Medulla oblongata (tissue), 1 donor: ENCODE measurements at regions not wholly inside any gene's neighbourhood (a gene's known extent, or its start where the extent isn't known, plus 50 kb on each side); places are given as distances from the start of the nearest gene placed in this dataset.
"Not testable (repeated sequence)": the region's sequence is repeated elsewhere in the genome, so short reads cannot be mapped to it uniquely, and the experiment has no call there.

Source experiments
- DNase-seq: peaks from one replicate; pipeline ENCODE4 v3.0.0-alpha.2; 2015; ENCODE audit errors: extremely low spot score

GRCh38 chr12:83365317-83365716 lies 678.6 kb downstream of the TMTC2 start:
- no peak for DNase-seq

DNA sequence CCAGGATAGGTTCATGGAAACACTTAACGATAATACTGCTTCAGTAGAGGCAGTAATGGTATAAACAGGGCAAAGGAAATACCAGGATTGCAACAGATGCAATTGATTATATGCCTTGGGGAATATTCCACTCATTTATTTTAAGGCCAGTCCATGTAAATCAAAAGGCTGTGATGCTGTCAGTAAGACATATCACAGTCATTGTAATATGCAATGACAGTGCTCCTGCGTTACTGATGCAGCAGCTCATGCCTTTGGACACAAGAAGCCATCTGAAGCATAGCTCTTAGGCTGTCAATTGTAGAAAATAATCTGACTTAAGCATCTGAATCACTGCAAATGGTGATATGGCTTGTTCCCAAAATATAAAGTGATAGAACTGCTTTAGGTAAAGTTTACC lies 674.8 kb downstream of the TMTC2 start:
- DNase-seq: no peak

DNA sequence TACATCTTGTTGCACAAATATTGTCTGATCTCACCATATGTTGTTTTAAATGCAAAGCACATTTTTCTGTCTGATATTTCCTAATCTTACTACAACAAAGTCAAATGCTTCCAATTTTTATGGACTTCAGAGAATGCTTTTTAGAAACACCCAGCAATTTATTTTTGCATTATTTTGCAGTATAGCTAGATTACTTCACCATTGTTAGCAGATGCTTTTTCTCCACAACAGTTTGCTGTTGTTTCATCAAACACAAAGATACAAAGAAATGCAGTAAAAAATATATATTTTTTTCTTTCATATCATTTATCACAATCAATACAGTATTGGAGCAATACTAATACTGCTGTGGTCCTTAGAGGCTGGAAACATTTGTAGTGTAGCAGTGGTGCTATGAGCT lies 674.4 kb downstream of the TMTC2 start:
- DNase-seq: no peak

- DNase-seq: no peak
Measured at GRCh38 chr12:83349907-83350611, 663.4 kb downstream of the TMTC2 start.

GRCh38 chr12:83346333-83346732 lies 659.6 kb downstream of the TMTC2 start:
- DNase-seq: no peak

GRCh38 chr12:83343767-83344166 lies 657.1 kb downstream of the TMTC2 start:
- no peak for DNase-seq

GRCh38 chr12:83335748-83336147 lies 649.0 kb downstream of the TMTC2 start:
- no peak for DNase-seq

GRCh38 chr12:83326666-83327065 lies 640.0 kb downstream of the TMTC2 start:
- DNase-seq: no peak

- no peak for DNase-seq
Measured at GRCh38 chr12:83323866-83324265, 637.2 kb downstream of the TMTC2 start.

GRCh38 chr12:83322809-83323208 lies 636.1 kb downstream of the TMTC2 start:
- no peak for DNase-seq

DNA sequence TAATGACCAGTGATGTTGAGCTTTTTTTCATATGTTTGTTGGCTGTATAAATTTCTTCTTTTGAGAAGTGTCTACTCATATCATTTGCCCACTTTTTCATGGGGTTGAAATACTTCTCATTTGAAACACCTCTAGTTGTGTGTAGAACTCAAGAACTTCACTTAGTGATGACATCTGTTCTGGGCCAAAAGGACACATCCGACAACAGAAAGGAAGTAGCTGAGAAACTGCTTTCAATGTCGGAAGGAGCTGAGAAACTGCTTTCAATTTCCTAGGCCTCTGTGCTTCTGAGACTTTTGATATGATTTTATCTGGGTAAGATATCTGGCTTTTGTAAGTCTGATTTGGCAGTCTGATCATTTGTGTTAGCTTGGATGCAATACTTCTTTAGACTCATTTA lies 635.3 kb downstream of the TMTC2 start:
- DNase-seq: no peak

DNA sequence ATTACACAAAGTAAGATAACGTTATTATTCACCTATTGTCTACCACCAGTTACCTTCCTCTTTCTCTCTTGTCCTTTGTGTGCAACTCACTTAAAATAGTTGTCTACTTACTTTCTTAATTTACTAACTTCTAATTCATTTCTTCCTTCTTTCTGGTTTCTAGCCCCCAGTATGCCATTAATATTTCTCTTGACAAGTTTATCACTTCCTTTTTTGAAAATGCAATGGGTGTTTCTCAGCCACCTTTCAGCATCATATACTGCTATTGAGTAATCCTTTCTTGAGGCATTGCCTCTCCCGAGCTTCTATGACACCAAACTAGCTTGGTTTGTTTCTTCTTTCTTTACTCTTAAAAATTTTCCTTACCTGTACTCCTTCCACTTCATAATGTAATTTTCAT lies 633.6 kb downstream of the TMTC2 start:
- peak; percentile 27 for DNase-seq

DNA sequence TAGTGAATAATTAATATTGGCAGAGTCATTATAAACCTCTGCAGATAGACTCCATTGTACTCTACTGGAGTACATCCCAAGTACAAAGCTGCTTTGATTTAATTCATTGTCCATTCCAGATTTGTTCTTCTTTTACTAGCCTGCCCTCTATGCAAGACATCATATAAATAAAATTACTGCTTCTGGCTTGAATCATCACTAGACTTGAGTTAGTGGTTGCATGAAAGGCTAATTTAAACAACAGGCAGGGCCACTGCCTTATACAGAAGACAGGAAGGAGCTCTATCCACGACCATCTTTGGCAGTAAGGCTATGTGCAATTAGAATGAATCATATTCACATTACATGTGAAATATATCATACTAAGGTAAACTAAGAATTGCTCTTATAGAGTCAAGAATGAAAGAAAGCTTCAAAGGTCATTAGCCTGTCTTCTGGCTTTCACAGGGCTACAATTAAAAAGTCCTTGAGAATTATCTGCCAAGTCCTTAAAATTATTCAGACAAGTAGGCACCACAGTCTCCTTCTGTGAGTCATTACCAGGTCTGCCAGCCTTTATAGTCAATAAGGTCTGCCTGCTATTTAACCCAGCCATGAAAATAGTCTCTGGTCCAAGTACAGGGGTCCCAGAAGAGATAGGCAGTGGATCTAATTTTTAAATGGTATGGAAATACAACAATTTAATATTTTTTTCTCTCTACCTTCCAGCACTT lies 631.8 kb downstream of the TMTC2 start:
- peak; percentile 13 for DNase-seq

DNA sequence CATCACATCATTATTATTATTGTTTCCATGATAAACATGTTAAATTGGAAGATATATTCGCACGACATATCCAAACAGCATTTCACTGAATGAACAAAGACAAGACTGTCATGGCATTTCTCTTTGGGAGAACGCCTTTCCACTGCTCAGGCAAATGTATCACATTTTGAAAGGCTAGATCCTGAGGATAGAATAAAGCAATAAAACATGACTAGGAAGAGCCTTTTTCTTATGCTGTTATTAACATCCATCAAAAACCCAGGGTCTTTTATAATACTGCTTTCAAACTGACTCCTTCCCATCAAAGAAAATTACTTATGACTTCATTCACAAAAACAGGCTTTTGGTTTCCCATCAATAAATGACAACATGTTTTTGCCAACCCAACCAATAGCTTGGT lies 630.9 kb downstream of the TMTC2 start:
- DNase-seq: no peak

DNA sequence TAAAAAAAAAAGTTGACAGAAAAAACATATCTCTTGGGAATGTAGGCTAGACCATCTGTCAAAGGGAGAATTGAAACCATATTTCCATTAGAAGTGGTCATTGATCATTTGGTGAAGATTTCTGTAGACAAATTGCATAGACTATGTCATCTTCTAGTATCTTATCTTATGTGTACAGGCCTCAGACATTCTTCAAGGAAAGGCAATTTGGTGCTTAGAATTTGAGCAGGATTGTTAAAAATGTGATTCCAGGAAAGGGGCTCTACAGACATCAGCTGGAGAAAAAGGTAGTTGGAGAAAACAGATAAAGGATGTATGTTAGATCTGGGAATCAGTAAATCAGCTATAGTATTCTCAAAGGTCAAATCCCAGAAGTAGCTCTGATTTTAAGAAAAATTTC lies 627.1 kb downstream of the TMTC2 start:
- DNase-seq: no peak

- no peak for DNase-seq
Measured at GRCh38 chr12:83313322-83313721, 626.6 kb downstream of the TMTC2 start.

DNA sequence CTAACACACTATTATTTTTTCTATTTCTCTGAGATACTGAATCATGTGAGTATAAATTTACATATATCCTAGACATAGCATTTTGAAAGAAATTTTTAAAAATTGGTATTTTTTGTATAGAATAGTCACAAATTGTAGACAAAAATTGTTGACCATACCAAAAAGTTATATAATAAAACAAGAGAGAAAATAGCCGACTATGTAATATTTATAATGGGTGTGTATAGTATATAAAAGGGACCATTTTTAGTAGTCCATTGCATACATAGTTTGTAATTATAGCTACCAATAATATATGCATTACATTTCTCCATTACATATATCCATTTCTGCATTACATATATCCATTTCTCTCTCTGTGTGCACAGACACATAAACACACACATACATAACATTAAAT lies 590.2 kb downstream of the TMTC2 start:
- no peak for DNase-seq

- DNase-seq: no peak
Measured at GRCh38 chr12:83271201-83271600, 584.5 kb downstream of the TMTC2 start.

- DNase-seq: no peak
Measured at GRCh38 chr12:83265808-83266207, 579.1 kb downstream of the TMTC2 start.

DNA sequence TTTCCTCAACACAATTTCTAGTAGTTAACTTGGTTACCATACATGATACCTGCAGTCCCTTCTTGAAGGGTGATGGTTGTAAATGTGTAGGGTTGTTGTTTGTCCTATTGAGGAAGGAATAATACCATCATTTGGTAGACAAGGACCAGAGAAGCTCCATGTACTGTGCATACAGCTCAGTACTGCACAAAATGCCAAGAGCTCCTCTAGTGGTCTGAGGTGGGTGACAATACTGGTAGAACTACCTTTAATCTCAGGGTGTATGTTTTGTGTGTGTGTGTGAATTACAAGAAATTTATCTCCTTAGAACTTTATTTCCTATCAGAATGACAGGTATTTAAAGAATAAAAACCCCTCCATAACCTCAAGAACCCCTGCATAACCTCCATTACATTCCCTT lies 575.3 kb downstream of the TMTC2 start:
- no peak for DNase-seq

DNA sequence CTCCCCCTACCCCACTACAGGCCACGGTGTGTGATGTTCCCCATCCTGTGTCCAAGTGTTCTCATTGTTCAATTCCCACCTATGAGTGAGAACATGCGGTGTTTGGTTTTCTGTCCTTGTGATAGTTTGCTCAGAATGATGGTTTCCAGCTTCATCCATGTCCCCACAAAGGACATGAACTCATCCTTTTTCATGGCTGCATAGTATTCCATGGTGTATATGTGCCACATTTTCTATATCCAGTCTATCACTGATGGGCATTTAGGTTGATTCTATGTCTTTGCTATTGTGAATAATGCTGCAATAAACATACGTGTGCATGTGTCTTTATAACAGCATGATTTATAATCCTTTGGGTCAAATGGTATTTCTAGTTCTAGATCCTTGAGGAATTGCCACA lies 573.4 kb downstream of the TMTC2 start:
- DNase-seq: not testable (repeated sequence)

- DNase-seq: no peak
Measured at GRCh38 chr12:83257726-83258125, 571.0 kb downstream of the TMTC2 start.

DNA sequence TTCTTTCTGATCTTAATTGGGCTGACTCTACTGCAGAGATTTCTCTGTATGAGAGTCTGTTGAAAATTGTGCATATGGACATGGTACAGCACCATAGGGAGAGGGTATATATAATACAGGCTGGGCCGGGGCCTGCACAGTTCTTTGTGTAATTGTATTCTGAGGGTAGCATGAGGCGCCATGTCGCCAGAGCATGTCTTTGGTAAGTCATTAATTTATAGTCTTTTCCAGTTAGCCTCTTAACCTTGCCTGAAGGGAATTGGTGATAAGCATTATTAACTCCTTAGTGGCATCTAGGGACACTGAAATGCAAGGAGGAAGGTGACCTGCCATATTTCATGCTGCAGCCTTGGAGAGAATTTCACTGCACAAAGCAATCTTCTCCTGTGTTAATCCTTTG lies 569.9 kb downstream of the TMTC2 start:
- no peak for DNase-seq

- no peak for DNase-seq
Measured at GRCh38 chr12:83250866-83251265, 564.2 kb downstream of the TMTC2 start.
